ENCODE measurements at regions not wholly inside any gene's neighbourhood (a gene's known extent, or its start where the extent isn't known, plus 50 kb on each side); places are given as distances from the start of the nearest gene placed in this dataset.

DNA sequence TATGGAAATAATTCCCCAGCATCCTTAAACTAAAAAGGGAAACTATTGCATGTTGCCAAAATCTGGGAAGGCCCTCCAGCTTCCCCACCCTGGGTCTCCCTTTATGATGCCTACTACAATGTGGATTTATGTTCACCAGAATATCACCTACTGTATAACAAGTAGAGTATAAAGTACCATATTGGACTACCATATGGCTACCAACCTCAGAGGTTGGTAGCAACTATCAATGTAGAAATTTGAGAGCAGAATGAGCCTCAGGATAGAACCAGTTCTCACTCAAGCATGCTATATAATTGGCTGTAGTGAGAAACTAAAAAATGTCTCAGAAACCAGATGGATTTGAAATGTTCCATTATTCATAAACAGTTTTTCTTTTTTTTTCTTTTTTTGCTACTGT is 918.4 kb downstream of the MCTP2 start:
- Histone ChIP-seq H3K9ac (ENCODE audit: control insufficient read depth, extremely low read depth, insufficient read depth, low read length) (no peak overlapping the region), H2AFZ (ENCODE audit: control insufficient read depth, low read length) (no peak overlapping the region), H3K9me1 (ENCODE audit: control insufficient read depth, extremely low read depth, insufficient read depth, low read length) (no peaks in the 10 kb centered on the region), H3K9me3 (ENCODE audit: control insufficient read depth, low read depth, low read length) (no peaks in the 10 kb centered on the region), H3K4me2 (ENCODE audit: control insufficient read depth, extremely low read depth, insufficient read depth, low read depth, low read length) (no peak overlapping the region), H3K79me2 (ENCODE audit: control insufficient read depth, insufficient read depth, low read length) (no peaks in the 10 kb centered on the region), H3K27me3 (ENCODE audit: control insufficient read depth, extremely low read depth, insufficient read depth, low read length) (no peaks in the 10 kb centered on the region), H4K20me1 (ENCODE audit: control insufficient read depth, extremely low read depth, insufficient read depth, low read length) (no peaks in the 10 kb centered on the region), H3K4me1 (ENCODE audit: control insufficient read depth, extremely low read depth, insufficient read depth, low read length) (no peaks in the 10 kb centered on the region), H3K27ac (ENCODE audit: control insufficient read depth, insufficient read depth, low read length) (no peak overlapping the region), H3K4me3 (ENCODE audit: control insufficient read depth in 2 of 3, extremely low read depth in 1 of 3, insufficient read depth in 2 of 3, low read depth in 1 of 3, low read length in 3 of 3) (no peak overlapping the region), H3K36me3 (ENCODE audit: control insufficient read depth in 2 of 2, extremely low read depth in 1 of 2, insufficient read depth in 2 of 2, low read length in 2 of 2) (no peaks in the 10 kb centered on the region)
- no peak for DNase-seq (ENCODE audit: low read depth, low spot score)
- FAIRE-seq, result no peak
- no peak for TF ChIP-seq EZH2 (IDR thresholded peaks at IDR 0.05; ENCODE audit: low read length)
- TF ChIP-seq, protein P1, sequence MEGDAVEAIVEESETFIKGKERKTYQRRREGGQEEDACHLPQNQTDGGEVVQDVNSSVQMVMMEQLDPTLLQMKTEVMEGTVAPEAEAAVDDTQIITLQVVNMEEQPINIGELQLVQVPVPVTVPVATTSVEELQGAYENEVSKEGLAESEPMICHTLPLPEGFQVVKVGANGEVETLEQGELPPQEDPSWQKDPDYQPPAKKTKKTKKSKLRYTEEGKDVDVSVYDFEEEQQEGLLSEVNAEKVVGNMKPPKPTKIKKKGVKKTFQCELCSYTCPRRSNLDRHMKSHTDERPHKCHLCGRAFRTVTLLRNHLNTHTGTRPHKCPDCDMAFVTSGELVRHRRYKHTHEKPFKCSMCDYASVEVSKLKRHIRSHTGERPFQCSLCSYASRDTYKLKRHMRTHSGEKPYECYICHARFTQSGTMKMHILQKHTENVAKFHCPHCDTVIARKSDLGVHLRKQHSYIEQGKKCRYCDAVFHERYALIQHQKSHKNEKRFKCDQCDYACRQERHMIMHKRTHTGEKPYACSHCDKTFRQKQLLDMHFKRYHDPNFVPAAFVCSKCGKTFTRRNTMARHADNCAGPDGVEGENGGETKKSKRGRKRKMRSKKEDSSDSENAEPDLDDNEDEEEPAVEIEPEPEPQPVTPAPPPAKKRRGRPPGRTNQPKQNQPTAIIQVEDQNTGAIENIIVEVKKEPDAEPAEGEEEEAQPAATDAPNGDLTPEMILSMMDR (optimal IDR thresholded peaks at IDR 0.05 in 1 of 3, IDR thresholded peaks at IDR 0.05 in 1 of 3, conservative IDR thresholded peaks at IDR 0.05 in 1 of 3; ENCODE audit: extremely low read depth in 1 of 3, insufficient read depth in 2 of 3, low read length in 3 of 3), result no peak
- dilution Hi-C loops (cut with MboI; ENCODE audit: extremely low pct_ligation_motif_present, low sequenced_read_pairs), result no loop called here

DNA sequence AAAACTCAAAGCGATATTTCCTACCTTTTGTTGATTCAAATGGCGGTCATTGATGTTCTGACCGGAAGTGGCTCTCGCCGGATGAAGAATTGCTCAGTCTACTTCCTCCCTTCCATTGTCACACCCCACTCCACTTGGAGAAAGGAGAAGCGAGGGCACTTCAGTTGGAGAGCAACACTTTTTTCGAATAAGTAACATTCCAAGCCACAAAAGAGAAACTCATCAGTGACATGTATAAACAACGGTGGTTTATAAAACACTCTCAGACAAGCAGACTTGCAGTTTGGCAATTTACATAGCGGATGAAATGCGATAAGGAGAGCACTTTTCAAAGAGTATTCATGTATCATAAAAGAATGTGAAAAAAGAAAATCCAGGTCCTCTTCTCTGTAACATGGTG is 919.1 kb downstream of the MCTP2 start:
- H4K20me1 ChIP-seq (ENCODE audit: control insufficient read depth, extremely low read depth, insufficient read depth, low read length), result no peaks in the 10 kb centered on the region
- no peak overlapping the region for H3K4me2 ChIP-seq (ENCODE audit: control insufficient read depth, extremely low read depth, insufficient read depth, low read depth, low read length)
- no peak overlapping the region for H3K4me3 ChIP-seq (ENCODE audit: control insufficient read depth in 2 of 3, extremely low read depth in 1 of 3, insufficient read depth in 2 of 3, low read depth in 1 of 3, low read length in 3 of 3)
- dilution Hi-C loops (cut with MboI; ENCODE audit: extremely low pct_ligation_motif_present, low sequenced_read_pairs), result no loop called here
- H2AFZ ChIP-seq (ENCODE audit: control insufficient read depth, low read length), result peak overlapping the region; percentile 2
- no peaks in the 10 kb centered on the region for H3K27me3 ChIP-seq (ENCODE audit: control insufficient read depth, extremely low read depth, insufficient read depth, low read length)
- no peak for FAIRE-seq
- TF ChIP-seq, protein P1 (optimal IDR thresholded peaks at IDR 0.05 in 1 of 3, IDR thresholded peaks at IDR 0.05 in 1 of 3, conservative IDR thresholded peaks at IDR 0.05 in 1 of 3; ENCODE audit: extremely low read depth in 1 of 3, insufficient read depth in 2 of 3, low read length in 3 of 3), result no peak
- TF ChIP-seq EZH2 (IDR thresholded peaks at IDR 0.05; ENCODE audit: low read length), result no peak
- H3K36me3 ChIP-seq (ENCODE audit: control insufficient read depth in 2 of 2, extremely low read depth in 1 of 2, insufficient read depth in 2 of 2, low read length in 2 of 2), result no peaks in the 10 kb centered on the region
- no peaks in the 10 kb centered on the region for H3K79me2 ChIP-seq (ENCODE audit: control insufficient read depth, insufficient read depth, low read length)
- no peak overlapping the region for H3K27ac ChIP-seq (ENCODE audit: control insufficient read depth, insufficient read depth, low read length)
- H3K9me1 ChIP-seq (ENCODE audit: control insufficient read depth, extremely low read depth, insufficient read depth, low read length), result no peaks in the 10 kb centered on the region
- H3K4me1 ChIP-seq (ENCODE audit: control insufficient read depth, extremely low read depth, insufficient read depth, low read length), result no peaks in the 10 kb centered on the region
- H3K9ac ChIP-seq (ENCODE audit: control insufficient read depth, extremely low read depth, insufficient read depth, low read length), result no peak overlapping the region
- DNase-seq (ENCODE audit: low read depth, low spot score), result no peak
- H3K9me3 ChIP-seq (ENCODE audit: control insufficient read depth, low read depth, low read length), result no peaks in the 10 kb centered on the region

Measured in keratinocyte (primary cell).